ENCODE measurements at regions not wholly inside any gene's neighbourhood (a gene's known extent, or its start where the extent isn't known, plus 50 kb on each side); places are given as distances from the start of the nearest gene placed in this dataset.

GRCh38 chr7:145644426-145645134 lies 472.0 kb upstream of the CNTNAP2 start:
- BruUV-seq (replicated peaks) = no TSS peak
- no peak overlapping the region for H3K4me3 ChIP-seq (replicated peaks in 1 of 2; ENCODE audit: low read depth in 1 of 2, low read length in 2 of 2)
- ChIA-PET CTCF (no interaction called here), RAD21 (ENCODE audit: low non-redundant PET in 1 of 2, low total read pairs in 2 of 2, uncharacterized antibody in 2 of 2, unreplicated experiment in 2 of 2) (no interaction called here), POLR2A (no interaction called here)
- H3K9me2 ChIP-seq (ENCODE audit: insufficient read depth) = no peaks in the 10 kb centered on the region
- no peak overlapping the region for H2AFZ ChIP-seq (ENCODE audit: low read depth, low read length, poor library complexity, severe bottlenecking)
- DNase-seq (ENCODE audit: low read depth, low spot score) (no peak), ATAC-seq (no peak)
- no peak for TF ChIP-seq EZH2 (IDR thresholded peaks at IDR 0.05)
- no peak for TF ChIP-seq EGR1 (IDR thresholded peaks at IDR 0.05; ENCODE audit: low read depth)
- no peak for TF ChIP-seq ATF3 (IDR thresholded peaks at IDR 0.05)
- TF ChIP-seq CTCF (IDR thresholded peaks at IDR 0.05 in 2 of 3, conservative IDR thresholded peaks at IDR 0.05 in 1 of 3; ENCODE audit: borderline replicate concordance in 1 of 3, insufficient read depth in 1 of 3, low read depth in 2 of 3, low read length in 2 of 3) = no peak
- no peak for TF ChIP-seq ZBTB33 (IDR thresholded peaks at IDR 0.05; ENCODE audit: extremely low read depth, insufficient replicate concordance, low read length)
- TF ChIP-seq ZNF274 (IDR thresholded peaks at IDR 0.05; ENCODE audit: low read depth, low read length) = no peak
- TF ChIP-seq SP1 (IDR thresholded peaks at IDR 0.05; ENCODE audit: low read depth) = no peak
- no peak for TF ChIP-seq MAX (IDR thresholded peaks at IDR 0.05)
- no peak for TF ChIP-seq EZH2phosphoT487 (IDR thresholded peaks at IDR 0.05; ENCODE audit: borderline replicate concordance)
- H3K4me2 ChIP-seq (ENCODE audit: low read length) = no peak overlapping the region
- H3K4me1 ChIP-seq (ENCODE audit: control insufficient read depth in 1 of 2, insufficient read depth in 2 of 2, low read length in 2 of 2) = no peaks in the 10 kb centered on the region
- no peaks in the 10 kb centered on the region for H3K36me3 ChIP-seq (ENCODE audit: control insufficient read depth in 1 of 2, insufficient read depth in 2 of 2, low read length in 2 of 2)
- no peak overlapping the region for H3K27ac ChIP-seq (ENCODE audit: low read depth, low read length)
- no peaks in the 10 kb centered on the region for H3K27me3 ChIP-seq (ENCODE audit: insufficient read depth, low read length)
- intact Hi-C loops (cut with micrococcal nuclease) = no loop called here
- H3K79me2 ChIP-seq (ENCODE audit: insufficient read depth, low read length) = no peaks in the 10 kb centered on the region
- no peak overlapping the region for H3K9ac ChIP-seq (ENCODE audit: low read length)
- no peaks in the 10 kb centered on the region for H4K20me1 ChIP-seq (ENCODE audit: insufficient read depth)
- peaks cover 0 to 20% of the 10 kb centered on the region in 2 experiments; a peak in 2 of 4 replicates for H3K9me3 ChIP-seq (ENCODE audit: control insufficient read depth in 1 of 2, insufficient read depth in 1 of 2, low read depth in 1 of 2, low read length in 2 of 2)

All from HCT116 (cell line).